ENCODE measurements at regions not wholly inside any gene's neighbourhood (a gene's known extent, or its start where the extent isn't known, plus 50 kb on each side); places are given as distances from the start of the nearest gene placed in this dataset.
"Not testable (repeated sequence)": the region's sequence is repeated elsewhere in the genome, so short reads cannot be mapped to it uniquely, and the experiment has no call there.

DNA sequence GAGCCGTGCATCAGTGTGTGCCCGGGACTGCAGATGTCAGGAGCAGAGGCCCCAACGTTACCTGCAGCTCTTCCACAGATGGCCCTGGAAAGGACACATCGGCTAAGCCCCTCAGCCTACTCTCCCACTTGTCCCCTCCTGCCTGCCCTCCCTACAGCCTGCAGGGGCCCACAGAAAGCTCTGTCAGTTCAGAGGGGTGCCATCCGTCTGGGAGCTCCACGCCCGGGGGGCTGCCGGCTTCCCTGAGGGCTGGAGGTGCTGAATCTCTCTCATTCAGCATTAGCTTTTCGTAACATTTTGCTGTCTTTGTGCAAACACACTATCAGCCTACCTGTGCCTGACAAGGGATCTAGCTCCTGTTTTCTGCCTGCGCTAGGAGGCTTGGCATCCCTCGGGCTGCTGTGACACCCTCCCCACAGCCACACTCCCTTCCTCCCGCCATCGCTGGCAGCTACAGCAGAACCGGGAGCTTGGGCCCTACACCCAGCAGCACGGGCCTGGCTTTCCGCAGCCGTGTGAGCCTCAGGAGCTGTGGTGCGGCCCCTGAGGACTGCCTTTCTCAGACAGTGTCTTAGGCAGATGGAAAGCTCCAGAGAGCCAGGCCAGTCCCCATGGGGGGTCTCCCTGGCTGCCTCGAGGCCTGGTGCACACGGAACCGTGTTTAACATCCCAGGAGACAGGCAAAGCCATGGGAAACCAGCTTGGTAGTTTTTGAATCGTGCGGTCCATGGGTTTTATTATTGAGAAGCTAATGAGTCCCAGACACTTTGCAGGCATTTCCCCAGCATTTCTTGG, 198.3 kb upstream of the B3GAT1 start:
- DNase-seq = no peak

DNA sequence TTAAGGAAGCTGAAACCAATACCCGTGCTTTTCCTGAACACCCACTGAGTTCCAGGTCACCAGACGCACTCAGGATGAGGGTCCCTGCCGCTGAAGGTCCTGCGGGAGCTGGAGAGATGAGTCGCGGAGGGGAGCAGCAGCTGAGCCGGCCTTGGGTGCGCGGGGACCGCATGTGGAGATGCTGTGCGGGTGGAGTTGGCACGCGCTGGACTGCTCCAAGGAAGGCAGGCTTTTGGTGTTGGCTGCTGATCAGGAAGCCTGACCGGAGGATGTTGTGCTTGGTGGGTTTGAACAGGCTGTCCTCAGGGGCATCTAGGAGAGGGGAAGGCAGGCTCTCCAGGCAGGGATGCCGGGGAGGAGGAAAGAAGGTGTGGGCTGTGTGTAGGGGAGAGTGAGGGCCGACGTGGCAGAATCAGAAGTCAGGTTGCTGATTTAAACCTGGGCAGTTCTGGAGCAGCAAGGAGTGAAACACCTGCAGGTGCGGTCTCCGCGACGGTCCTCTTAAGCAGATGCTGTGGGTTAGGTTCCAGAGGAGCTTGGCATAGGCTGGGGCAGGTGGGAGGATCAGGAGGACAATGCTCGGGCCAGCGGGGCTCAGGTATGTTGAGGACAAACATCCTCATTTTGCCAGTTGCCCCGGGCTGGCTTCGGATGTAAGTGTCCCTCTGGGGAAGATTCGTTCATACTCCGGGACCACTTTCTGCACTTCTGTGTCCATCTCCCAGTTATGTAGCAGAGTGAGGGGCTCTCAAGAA, 197.5 kb upstream of the B3GAT1 start:
- DNase-seq = no peak

DNA sequence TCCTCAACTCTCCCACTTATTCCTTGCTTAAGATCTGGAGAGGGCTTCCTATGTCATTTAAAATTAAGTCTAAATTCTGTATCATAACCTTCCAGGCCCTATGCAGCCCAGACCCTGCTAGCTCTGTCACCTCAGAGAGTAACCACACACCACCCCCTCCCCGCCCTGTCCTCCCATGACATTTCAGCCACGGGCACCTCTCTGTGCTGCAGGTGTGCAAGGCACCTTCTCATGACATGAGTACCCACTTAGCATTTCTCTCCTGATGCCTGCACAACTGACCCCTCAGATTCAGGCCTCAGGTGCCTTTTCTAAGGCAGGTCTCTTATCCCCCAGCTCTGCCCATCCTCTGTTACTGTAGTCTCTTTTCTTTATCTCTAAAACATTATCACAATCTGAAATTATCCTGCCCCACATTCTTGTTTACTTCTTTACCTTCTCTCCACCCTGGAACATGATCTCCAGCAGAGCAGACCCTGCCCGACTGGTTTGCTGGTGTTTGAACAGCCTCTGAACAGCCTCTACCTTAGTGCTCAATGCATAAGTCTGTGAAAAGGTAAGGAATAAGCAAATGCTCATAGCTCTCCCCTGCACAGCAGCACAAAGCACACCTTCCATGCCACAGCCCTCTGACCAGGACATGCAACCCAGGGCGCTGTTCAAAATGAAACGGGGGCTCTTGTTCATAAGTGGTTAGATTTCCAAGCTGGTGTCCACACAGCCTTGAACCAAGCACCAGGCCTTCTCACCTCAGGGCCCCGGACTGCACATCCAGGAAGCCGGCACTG, 196.1 kb upstream of the B3GAT1 start:
- no peak for DNase-seq

DNA sequence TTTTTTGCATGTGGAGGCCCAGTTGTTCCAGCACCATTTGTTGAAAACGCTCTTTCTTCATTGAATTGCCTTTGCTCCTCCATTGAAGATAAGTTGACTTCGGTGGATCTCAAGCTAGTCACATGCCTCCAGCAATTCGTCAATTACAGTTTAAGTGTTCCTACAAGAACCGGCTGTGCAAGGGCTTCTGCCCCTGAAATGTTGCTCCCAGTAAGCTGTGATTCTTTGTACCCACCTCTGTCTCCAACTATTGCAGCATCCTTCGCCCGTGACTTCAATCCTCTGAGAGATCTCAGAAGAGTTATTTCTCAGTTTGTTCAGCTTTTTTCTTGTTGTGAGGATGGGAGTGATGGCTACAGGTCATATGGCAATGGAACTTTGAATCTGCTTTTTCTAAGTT, 194.2 kb upstream of the B3GAT1 start:
- DNase-seq = no peak

- DNase-seq = no peak
Measured at GRCh38 chr11:134604886-134605285, 192.8 kb upstream of the B3GAT1 start.

GRCh38 chr11:134599299-134599771, 187.3 kb upstream of the B3GAT1 start:
- DNase-seq = no peak

- DNase-seq = no peak
Measured at GRCh38 chr11:134598368-134598767, 186.3 kb upstream of the B3GAT1 start.

GRCh38 chr11:134597452-134597851, 185.4 kb upstream of the B3GAT1 start:
- no peak for DNase-seq

- DNase-seq = no peak
Measured at GRCh38 chr11:134596404-134596803, 184.4 kb upstream of the B3GAT1 start.

GRCh38 chr11:134592391-134592990, 180.4 kb upstream of the B3GAT1 start:
- DNase-seq = no peak

GRCh38 chr11:134591338-134591737, 179.3 kb upstream of the B3GAT1 start:
- no peak for DNase-seq

DNA sequence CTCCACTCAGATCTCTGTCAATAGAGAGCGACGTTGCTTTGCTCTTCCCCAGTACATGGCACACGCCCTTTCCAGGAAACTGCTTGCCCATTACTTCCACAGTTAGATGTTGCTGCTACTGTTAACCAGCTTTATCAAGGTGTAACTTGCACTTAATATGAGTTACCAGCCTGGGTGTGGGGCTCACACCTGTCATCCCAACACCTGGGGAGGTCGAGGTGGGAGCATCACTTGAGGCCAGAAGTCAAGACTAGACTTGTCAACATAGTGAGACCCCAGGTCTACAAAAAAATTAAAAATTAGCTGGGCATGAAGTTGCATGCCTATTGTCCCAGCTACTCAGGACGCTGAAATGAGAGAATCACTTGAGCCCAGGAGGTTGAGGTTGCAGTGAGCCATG, 177.1 kb upstream of the B3GAT1 start:
- no peak for DNase-seq

GRCh38 chr11:134588460-134589110, 176.5 kb upstream of the B3GAT1 start:
- not testable (repeated sequence) for DNase-seq

- DNase-seq = no peak
Measured at GRCh38 chr11:134587345-134587744, 175.3 kb upstream of the B3GAT1 start.

DNA sequence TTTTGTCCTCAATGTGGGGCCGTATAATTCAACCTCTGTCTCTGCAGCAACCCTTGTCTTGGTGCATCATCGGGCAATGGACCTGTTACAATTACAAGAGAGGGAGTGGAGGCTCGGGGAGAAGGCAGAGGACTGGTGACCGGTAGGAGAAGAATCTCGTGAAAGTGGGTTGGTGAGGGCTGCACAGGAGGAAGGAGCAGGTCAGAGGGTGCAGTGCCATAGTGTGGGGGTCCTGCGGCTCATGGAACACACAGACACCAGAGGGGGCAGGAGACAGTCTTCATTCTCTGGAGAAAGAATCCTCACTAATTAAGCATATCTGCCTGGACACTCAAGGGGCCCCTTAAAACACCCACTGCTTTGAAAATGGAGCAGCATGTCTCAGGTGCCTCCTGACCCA, 174.7 kb upstream of the B3GAT1 start:
- no peak for DNase-seq

GRCh38 chr11:134585666-134586610, 173.9 kb upstream of the B3GAT1 start:
- no peak for DNase-seq

DNA sequence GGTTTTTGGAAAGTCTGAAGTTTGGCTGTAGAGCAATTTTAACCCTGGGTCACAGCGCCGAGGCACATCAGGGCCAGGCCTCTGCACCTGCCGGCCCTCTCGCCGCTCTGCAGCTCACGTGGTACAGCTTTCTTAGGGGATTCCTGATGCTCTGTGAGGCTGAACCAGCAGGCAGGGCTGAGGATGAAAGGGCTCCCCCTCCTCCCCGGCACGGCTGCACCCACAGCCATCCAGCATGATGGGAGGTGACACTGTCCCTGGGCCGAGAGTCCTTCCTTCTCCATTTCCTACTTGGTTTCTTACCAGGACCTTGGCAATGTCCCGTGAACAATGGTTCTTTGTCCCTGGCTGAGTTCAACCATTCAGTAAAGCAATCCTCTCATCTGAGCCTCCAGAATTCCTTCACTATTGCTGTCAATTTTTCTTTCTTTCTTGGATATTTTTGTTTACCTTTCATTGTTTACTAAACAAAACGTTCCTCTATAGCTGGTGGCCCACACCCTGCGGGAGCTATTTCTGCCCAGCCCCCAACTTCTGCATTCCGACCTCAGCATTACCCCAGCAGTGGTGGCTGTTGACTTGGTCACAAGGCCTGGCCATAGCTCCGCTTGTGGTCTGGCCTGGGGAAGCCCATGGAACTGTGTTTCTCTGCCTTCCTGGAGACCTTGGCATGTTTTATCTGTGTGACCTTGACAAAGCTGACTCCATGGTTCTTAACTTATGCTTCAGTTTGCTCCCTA, 172.8 kb upstream of the B3GAT1 start:
- no peak for DNase-seq

DNA sequence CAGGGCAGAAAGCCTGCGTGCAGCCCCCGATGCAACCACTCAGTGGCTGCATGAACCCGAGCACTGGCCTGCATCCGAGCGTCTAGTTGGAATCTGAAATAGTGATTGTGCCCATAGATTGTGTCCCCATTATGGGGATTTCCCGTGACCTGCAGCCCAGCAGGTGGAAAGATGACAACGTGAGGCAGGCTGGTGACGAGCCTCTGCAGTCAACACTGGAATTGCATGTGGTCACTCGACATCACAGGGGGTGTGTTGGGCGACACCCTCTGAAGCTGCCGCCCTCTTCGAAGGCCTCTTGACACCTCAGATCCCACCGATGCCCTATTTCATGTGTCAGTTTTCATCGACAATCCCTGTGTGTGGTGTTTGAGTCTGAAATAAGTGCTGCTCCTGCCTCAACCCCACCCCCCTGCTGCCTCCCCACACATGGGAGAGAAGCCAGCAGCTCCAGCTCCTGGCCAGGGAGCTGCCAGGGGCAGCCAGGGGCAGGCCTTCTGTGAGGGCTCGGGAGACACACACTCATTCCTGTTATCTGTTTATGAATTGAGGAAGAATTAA, 172.0 kb upstream of the B3GAT1 start:
- DNase-seq = no peak

- DNase-seq = no peak
Measured at GRCh38 chr11:134583397-134583990, 171.5 kb upstream of the B3GAT1 start.

- no peak for DNase-seq
Measured at GRCh38 chr11:134582770-134583095, 170.7 kb upstream of the B3GAT1 start.

All from NCI-H146 (cell line).